Uterus (tissue), 3 donors: ENCODE measurements at regions not wholly inside any gene's neighbourhood (a gene's known extent, or its start where the extent isn't known, plus 50 kb on each side); places are given as distances from the start of the nearest gene placed in this dataset.
"Not testable (repeated sequence)": the region's sequence is repeated elsewhere in the genome, so short reads cannot be mapped to it uniquely, and the experiment has no call there.

Source experiments
- DNase-seq, 2 donors: peaks; one replicate each; pipeline ENCODE4 v3.0.0-alpha.2; 2019 to 2020
- H3K27ac ChIP-seq, 2 donors: fragments of 200-600 bp; sonication (generic); 1 replicate in 1 of 2; 2 replicates in 1 of 2; pipeline ENCODE4 v1.5.1; 2016 to 2018
- H3K27me3 ChIP-seq, 2 donors: fragments of 200-600 bp; sonication (generic); one replicate each; pipeline ENCODE4 v1.5.1; 2018 to 2019; ENCODE audit warnings: control low read depth in 1 of 2
- H3K36me3 ChIP-seq, 2 donors: fragments of 200-600 bp; sonication (generic); one replicate each; pipeline ENCODE4 v1.5.1; 2019; ENCODE audit warnings: control low read depth in 1 of 2
- H3K4me1 ChIP-seq, 2 donors: fragments of 200-600 bp; sonication (generic); one replicate each; pipeline ENCODE4 v1.5.1; 2018 to 2019; ENCODE audit warnings: control low read depth in 1 of 2
- H3K4me3 ChIP-seq, 2 donors: fragments of 200-600 bp; sonication (generic); 1 replicate in 1 of 2; 2 replicates in 1 of 2; pipeline ENCODE4 v1.5.1; 2018 to 2019; ENCODE audit warnings: mild to moderate bottlenecking in 1 of 2
- H3K9me3 ChIP-seq, 2 donors: fragments of 200-600 bp; sonication (generic); one replicate each; pipeline ENCODE4 v1.5.1; 2019; ENCODE audit warnings: control low read depth in 1 of 2
- CTCF ChIP-seq, 4 experiments: fragments of 200-600 bp in 2 of 4; fragments of 450-650 bp in 2 of 4; sonication (generic) in 2 of 4; IDR thresholded peaks; one replicate each; pipeline ENCODE4 v1.5.1; 2016 to 2019; ENCODE audit warnings: antibody characterized with exemption in 4 of 4, mild to moderate bottlenecking in 2 of 4, moderate library complexity in 1 of 4
- POLR2A ChIP-seq, 2 donors: fragments of 450-650 bp; IDR thresholded peaks; one replicate each; pipeline ENCODE4 v1.6.1; 2016; ENCODE audit warnings: antibody characterized with exemption in 2 of 2, mild to moderate bottlenecking in 1 of 2, moderate library complexity in 1 of 2
- intact Hi-C: fragments of 100-400 bp; cut with DNase I; formaldehyde crosslinking; loops from one replicate; pipeline ENCODE4 v1.15.1; 2023; ENCODE audit warnings: low total_unique reads
- donor health status: DM: yes; HTN: yes; CAD: no.

DNA sequence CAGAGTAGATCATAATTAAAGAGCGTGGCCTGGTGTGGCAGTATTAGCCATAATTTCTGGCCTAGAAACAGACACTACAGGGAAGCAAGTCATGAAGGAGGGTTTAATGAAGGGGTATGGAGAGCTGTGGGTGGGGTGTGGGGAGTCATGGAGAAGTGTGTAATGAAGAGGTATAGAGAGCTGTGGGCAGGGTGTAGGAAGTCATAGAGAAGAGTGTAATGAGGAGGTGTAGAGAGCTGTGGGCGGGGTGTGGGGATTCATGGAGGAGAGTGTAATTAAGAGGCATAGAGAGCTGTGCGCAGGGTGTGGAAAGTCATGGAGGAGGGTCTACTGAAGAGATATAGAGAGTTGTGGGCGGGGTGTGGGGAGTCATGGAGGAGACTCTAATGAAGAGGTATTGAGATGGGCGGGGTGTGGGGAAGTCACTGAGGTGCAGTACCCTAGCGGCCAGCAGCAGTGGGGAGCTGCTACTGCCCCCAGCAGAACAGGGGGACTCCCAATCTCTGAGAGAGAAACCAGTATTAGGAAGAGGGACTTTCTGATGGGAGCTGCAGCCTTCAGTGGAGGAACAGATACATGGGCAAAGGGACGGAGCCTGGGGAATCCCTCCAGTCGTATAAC, 145.4 kb upstream of the FOXA2 start:
- TF ChIP-seq POLR2A (IDR thresholded peaks at IDR 0.05) (no peak), CTCF (IDR thresholded peaks at IDR 0.05) (no peak)
- Histone ChIP-seq H3K27me3 (no peaks in the 10 kb centered on the region), H3K4me1 (no peaks in the 10 kb centered on the region), H3K27ac (no peak overlapping the region), H3K4me3 (no peak overlapping the region), H3K36me3 (no peaks in the 10 kb centered on the region), H3K9me3 (no peaks in the 10 kb centered on the region)
- DNase-seq, result no peak
- intact Hi-C loops, result no loop called here

DNA sequence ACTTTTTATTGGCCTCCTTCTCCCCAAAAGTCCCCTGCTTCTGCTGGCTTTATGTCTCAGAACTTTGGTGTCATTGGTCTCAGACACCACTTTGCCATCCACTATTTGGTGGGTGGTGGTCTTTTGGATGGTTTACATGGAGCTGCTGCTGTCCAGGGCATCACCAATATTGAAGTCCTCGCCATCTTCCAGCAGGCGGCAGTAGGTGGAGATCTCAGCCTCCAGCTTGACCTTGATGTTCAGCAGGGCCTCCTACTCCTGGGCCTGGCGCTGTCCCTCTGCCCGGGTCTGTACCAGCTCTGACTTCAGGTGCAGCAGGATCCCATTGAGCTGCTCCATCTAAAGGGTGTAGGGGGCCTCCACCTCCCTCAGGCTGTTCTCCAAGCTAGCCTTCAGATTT, 148.4 kb upstream of the FOXA2 start:
- Histone ChIP-seq H3K36me3 (no peaks in the 10 kb centered on the region), H3K4me3 (no peak overlapping the region), H3K9me3 (no peaks in the 10 kb centered on the region), H3K27ac (no peak overlapping the region), H3K27me3 (no peaks in the 10 kb centered on the region), H3K4me1 (no peaks in the 10 kb centered on the region)
- intact Hi-C loops, result no loop called here
- no peak for DNase-seq
- TF ChIP-seq POLR2A (IDR thresholded peaks at IDR 0.05), result no peak
- no peak for TF ChIP-seq CTCF (IDR thresholded peaks at IDR 0.05)

DNA sequence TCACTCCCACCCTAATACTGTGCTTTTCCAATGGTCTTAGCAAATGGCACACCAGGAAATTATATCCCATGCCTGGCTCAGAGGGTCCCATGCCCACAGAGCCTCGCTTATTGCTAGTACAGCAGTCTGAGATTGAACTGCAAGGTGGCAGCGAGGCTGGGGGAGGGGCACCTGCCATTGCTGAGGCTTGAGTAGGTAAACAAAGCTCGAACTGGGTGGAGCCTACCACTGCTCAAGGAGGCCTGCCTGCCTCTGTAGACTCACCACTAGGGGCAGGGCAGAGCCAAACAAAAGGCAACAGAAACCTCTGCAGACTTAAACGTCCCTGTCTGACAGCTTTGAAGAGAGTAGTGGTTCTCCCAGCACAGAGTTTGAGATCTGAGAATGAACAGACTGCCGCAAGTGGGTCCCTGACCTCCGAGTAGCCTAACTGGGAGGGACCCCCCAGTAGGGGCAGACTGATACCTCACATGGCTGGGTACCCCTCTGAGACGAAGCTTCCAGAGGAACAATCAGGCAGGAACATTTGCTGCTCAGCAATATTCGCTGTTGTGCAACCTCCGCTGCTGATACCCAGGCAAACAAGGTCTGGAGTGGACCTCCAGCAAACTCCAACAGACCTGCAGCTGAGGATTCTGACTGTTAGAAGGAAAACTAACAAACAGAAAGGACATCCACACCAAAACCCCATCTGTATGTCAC, 150.7 kb upstream of the FOXA2 start:
- H3K4me1 ChIP-seq, H3K9me3 ChIP-seq, DNase-seq, H3K4me3 ChIP-seq, H3K27me3 ChIP-seq, H3K36me3 ChIP-seq, intact Hi-C loops, H3K27ac ChIP-seq: not testable (repeated sequence)

- no peaks in the 10 kb centered on the region for H3K4me1 ChIP-seq
- intact Hi-C loops, result no loop called here
- H3K4me3 ChIP-seq, result no peak overlapping the region
- no peak for TF ChIP-seq CTCF (IDR thresholded peaks at IDR 0.05)
- no peak for TF ChIP-seq POLR2A (IDR thresholded peaks at IDR 0.05)
- no peak for DNase-seq
- H3K36me3 ChIP-seq, result no peaks in the 10 kb centered on the region
- H3K27me3 ChIP-seq, result no peaks in the 10 kb centered on the region
- no peaks in the 10 kb centered on the region for H3K9me3 ChIP-seq
- no peak overlapping the region for H3K27ac ChIP-seq
Measured at GRCh38 chr20:22740829-22741228, 156.5 kb upstream of the FOXA2 start.

- no peaks in the 10 kb centered on the region for H3K9me3 ChIP-seq
- no peak for DNase-seq
- H3K27me3 ChIP-seq, result no peaks in the 10 kb centered on the region
- TF ChIP-seq POLR2A (IDR thresholded peaks at IDR 0.05), result no peak
- no peak for TF ChIP-seq CTCF (IDR thresholded peaks at IDR 0.05)
- no peaks in the 10 kb centered on the region for H3K36me3 ChIP-seq
- intact Hi-C loops, result no loop called here
- H3K4me1 ChIP-seq, result no peaks in the 10 kb centered on the region
- no peak overlapping the region for H3K4me3 ChIP-seq
- H3K27ac ChIP-seq, result no peak overlapping the region
Measured at GRCh38 chr20:22744341-22745193, 160.2 kb upstream of the FOXA2 start.
